ENCODE measurements at regions not wholly inside any gene's neighbourhood (a gene's known extent, or its start where the extent isn't known, plus 50 kb on each side); places are given as distances from the start of the nearest gene placed in this dataset.
"Not testable (repeated sequence)": the region's sequence is repeated elsewhere in the genome, so short reads cannot be mapped to it uniquely, and the experiment has no call there.

- Mint-ChIP-seq H3K4me1 (peaks cover 1% of the 10 kb centered on the region), H3K36me3 (no peaks in the 10 kb centered on the region), H3K27me3 (peaks cover 7% of the 10 kb centered on the region), H3K27ac (no peak overlapping the region), H3K9me3 (peaks cover 1% of the 10 kb centered on the region), H3K4me3 (no peak overlapping the region)
- POLR2A ChIA-PET, result no interaction called here
- DNase-seq, result no peak
- no peak for ATAC-seq (ENCODE audit: low read depth)
Measured at GRCh38 chr1:184162281-184162680, 110.8 kb downstream of the TSEN15 start.

GRCh38 chr1:184163674-184164465, 112.3 kb downstream of the TSEN15 start:
- H3K27ac Mint-ChIP-seq, result no peak overlapping the region
- H3K4me1 Mint-ChIP-seq, result peaks cover 1% of the 10 kb centered on the region
- POLR2A ChIA-PET, result no interaction called here
- H3K27me3 Mint-ChIP-seq, result peaks cover 11% of the 10 kb centered on the region
- DNase-seq, result no peak
- no peak overlapping the region for H3K4me3 Mint-ChIP-seq
- ATAC-seq (ENCODE audit: low read depth), result no peak
- H3K9me3 Mint-ChIP-seq, result peaks cover 1% of the 10 kb centered on the region
- H3K36me3 Mint-ChIP-seq, result no peaks in the 10 kb centered on the region

DNA sequence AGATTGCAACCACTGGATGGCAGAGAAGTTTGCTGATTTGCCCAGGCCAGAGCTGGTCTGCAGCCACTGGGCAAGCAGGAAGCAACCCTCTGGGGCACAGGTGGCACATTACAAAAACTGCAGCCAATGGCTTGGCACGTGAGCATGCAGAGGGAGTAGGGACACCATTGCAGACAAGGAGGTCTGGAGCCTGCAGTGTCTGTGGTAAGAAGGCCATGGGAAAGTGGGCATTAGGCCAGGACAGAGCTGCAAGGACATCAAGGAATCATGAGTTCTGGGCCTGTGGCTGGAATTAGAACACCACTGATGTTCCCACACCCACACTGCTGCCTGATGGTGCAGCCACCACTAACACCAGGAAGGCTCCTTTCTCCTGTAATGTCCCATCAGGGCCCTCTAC, 113.0 kb downstream of the TSEN15 start:
- POLR2A ChIA-PET, result no interaction called here
- H3K27ac Mint-ChIP-seq, result no peak overlapping the region
- DNase-seq, result no peak
- no peak for ATAC-seq (ENCODE audit: low read depth)
- peaks cover 1% of the 10 kb centered on the region for H3K9me3 Mint-ChIP-seq
- H3K36me3 Mint-ChIP-seq, result no peaks in the 10 kb centered on the region
- no peak overlapping the region for H3K4me3 Mint-ChIP-seq
- peaks cover 11% of the 10 kb centered on the region for H3K27me3 Mint-ChIP-seq
- peaks cover 1% of the 10 kb centered on the region for H3K4me1 Mint-ChIP-seq

GRCh38 chr1:184166485-184166884, 115.0 kb downstream of the TSEN15 start:
- H3K9me3 Mint-ChIP-seq, result peaks cover 1% of the 10 kb centered on the region
- H3K4me1 Mint-ChIP-seq, result peaks cover 1% of the 10 kb centered on the region
- H3K4me3 Mint-ChIP-seq, result no peak overlapping the region
- DNase-seq (no peak), ATAC-seq (ENCODE audit: low read depth) (no peak)
- H3K27me3 Mint-ChIP-seq, result peaks cover 11% of the 10 kb centered on the region
- no peak overlapping the region for H3K27ac Mint-ChIP-seq
- POLR2A ChIA-PET, result no interaction called here
- no peaks in the 10 kb centered on the region for H3K36me3 Mint-ChIP-seq

GRCh38 chr1:184167352-184167751, 115.8 kb downstream of the TSEN15 start:
- Mint-ChIP-seq H3K4me1 (peaks cover 1% of the 10 kb centered on the region), H3K9me3 (peaks cover 1% of the 10 kb centered on the region), H3K27me3 (peaks cover 11% of the 10 kb centered on the region), H3K27ac (no peak overlapping the region), H3K4me3 (no peak overlapping the region), H3K36me3 (no peaks in the 10 kb centered on the region)
- ATAC-seq (ENCODE audit: low read depth) (no peak), DNase-seq (no peak)
- POLR2A ChIA-PET, result no interaction called here

GRCh38 chr1:184170719-184171118, 119.2 kb downstream of the TSEN15 start:
- no peaks in the 10 kb centered on the region for H3K36me3 Mint-ChIP-seq
- H3K9me3 Mint-ChIP-seq, result no peaks in the 10 kb centered on the region
- ATAC-seq (ENCODE audit: low read depth), result no peak
- H3K4me1 Mint-ChIP-seq, result no peaks in the 10 kb centered on the region
- H3K4me3 Mint-ChIP-seq, result no peak overlapping the region
- POLR2A ChIA-PET, result no interaction called here
- H3K27me3 Mint-ChIP-seq, result peaks cover 10% of the 10 kb centered on the region
- no peak overlapping the region for H3K27ac Mint-ChIP-seq
- DNase-seq, result no peak

DNA sequence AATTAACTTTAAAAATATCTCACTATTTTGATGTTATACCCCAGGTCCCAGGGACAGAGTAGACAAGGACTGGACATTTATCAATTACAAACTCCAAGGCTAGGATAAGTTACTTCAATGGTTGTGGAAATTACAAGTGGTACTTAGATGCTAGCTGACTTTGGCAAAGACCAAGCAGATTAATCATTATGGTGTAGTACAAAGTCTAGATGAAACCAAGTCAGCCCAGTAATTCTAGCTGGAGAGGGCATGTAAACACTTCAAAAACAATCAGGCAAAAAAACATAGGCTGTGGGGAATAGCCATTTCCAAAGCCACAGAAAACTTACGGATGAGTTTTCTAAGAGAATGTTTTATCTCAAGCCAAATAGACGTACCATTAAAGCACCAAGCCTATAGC, 124.5 kb downstream of the TSEN15 start:
- ATAC-seq (ENCODE audit: low read depth) (no peak), DNase-seq (no peak)
- no peaks in the 10 kb centered on the region for H3K36me3 Mint-ChIP-seq
- POLR2A ChIA-PET, result no interaction called here
- H3K4me1 Mint-ChIP-seq, result no peaks in the 10 kb centered on the region
- H3K9me3 Mint-ChIP-seq, result no peaks in the 10 kb centered on the region
- no peak overlapping the region for H3K4me3 Mint-ChIP-seq
- no peaks in the 10 kb centered on the region for H3K27me3 Mint-ChIP-seq
- no peak overlapping the region for H3K27ac Mint-ChIP-seq

DNA sequence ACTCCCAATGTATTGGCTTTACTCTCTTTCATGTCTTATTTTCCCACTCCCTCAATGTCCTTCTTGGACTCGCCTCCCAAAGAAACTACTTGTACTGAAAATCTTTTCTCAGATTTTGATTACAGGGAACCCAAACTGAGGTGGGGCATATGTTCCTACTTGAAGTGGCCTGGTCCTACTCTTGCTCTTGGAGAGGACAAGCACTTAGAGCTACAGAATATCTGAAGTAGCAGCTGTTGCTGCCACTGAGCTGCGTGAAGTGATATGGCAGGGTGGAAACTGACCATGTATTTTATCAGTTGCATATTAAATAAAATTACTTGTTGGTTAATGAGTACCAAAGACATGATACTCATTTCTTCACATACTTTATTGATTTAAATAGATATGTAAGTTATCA, 129.5 kb downstream of the TSEN15 start:
- no peaks in the 10 kb centered on the region for H3K9me3 Mint-ChIP-seq
- H3K27me3 Mint-ChIP-seq, result peaks cover 3% of the 10 kb centered on the region
- POLR2A ChIA-PET, result no interaction called here
- H3K4me3 Mint-ChIP-seq, result no peak overlapping the region
- no peak overlapping the region for H3K27ac Mint-ChIP-seq
- H3K36me3 Mint-ChIP-seq, result no peaks in the 10 kb centered on the region
- DNase-seq (no peak), ATAC-seq (ENCODE audit: low read depth) (no peak)
- no peaks in the 10 kb centered on the region for H3K4me1 Mint-ChIP-seq

DNA sequence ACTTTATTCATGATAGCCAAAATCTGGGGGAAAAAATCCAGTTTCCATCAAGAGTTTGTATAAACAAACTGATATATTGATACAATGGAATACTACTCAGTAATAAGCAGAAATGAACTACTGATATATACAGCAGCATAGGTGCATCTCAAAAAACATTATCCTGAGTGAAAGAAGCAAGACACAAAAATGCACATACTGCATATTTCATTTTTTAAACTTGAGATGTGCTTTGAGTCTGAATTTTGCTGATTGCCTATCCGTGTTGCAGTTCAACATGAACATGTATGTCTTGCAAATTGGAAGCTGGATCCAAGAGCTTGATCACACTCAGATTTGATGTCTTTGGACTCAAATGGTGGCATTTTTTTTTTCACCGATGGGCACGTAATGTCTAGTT, 132.4 kb downstream of the TSEN15 start:
- Mint-ChIP-seq H3K4me3 (no peak overlapping the region), H3K27me3 (peaks cover 6% of the 10 kb centered on the region), H3K9me3 (no peaks in the 10 kb centered on the region), H3K27ac (no peak overlapping the region), H3K4me1 (no peaks in the 10 kb centered on the region), H3K36me3 (no peaks in the 10 kb centered on the region)
- ATAC-seq (ENCODE audit: low read depth), result no peak
- no peak for DNase-seq
- POLR2A ChIA-PET, result no interaction called here

DNA sequence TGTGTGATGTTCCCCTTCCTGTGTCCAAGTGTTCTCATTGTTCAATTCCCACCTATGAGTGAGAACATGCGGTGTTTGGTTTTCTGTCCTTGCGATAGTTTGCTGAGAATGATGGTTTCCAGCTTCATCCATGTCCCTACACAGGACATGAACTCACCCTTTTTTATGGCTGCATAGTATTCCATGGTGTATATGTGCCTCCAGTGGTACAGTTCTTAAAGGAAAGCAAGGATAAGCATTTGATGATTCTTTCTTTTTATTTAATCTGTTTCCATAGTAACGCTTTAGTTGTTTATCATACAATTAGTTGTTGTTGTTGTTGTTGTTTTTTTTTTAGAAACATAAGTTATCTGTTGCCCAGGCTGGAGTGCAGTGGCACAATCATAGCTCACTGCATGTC, 133.1 kb downstream of the TSEN15 start:
- H3K27me3 Mint-ChIP-seq; H3K27ac Mint-ChIP-seq; H3K4me3 Mint-ChIP-seq; H3K9me3 Mint-ChIP-seq; DNase-seq; POLR2A ChIA-PET; ATAC-seq (ENCODE audit: low read depth); H3K4me1 Mint-ChIP-seq; H3K36me3 Mint-ChIP-seq: not testable (repeated sequence)

- Mint-ChIP-seq H3K27me3 (peaks cover 8% of the 10 kb centered on the region), H3K4me1 (no peaks in the 10 kb centered on the region), H3K4me3 (no peak overlapping the region), H3K36me3 (no peaks in the 10 kb centered on the region), H3K9me3 (no peaks in the 10 kb centered on the region), H3K27ac (no peak overlapping the region)
- DNase-seq (no peak), ATAC-seq (ENCODE audit: low read depth) (no peak)
- POLR2A ChIA-PET, result no interaction called here
Measured at GRCh38 chr1:184185347-184185746, 133.8 kb downstream of the TSEN15 start.

DNA sequence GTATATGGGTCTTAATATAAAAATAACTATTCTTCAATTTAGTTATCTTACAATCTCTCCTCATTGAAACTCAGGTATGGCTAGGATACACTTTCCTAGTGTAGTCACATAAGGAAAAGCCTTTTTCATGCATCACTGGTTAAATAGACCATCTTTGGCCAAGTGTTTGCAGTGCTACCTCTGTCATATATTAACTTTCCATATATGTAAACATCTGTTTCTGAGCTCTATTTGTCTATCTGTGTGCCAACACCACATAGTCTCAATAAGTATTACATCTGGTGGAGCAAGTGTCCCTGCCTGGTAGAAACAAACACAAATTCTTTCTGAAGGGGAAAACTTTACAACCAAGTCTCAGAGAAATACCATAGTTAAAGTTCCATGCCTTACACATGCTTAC, 134.6 kb downstream of the TSEN15 start:
- ATAC-seq (ENCODE audit: low read depth) (no peak), DNase-seq (no peak)
- H3K4me3 Mint-ChIP-seq, result no peak overlapping the region
- H3K36me3 Mint-ChIP-seq, result no peaks in the 10 kb centered on the region
- peaks cover 13% of the 10 kb centered on the region for H3K27me3 Mint-ChIP-seq
- H3K27ac Mint-ChIP-seq, result no peak overlapping the region
- H3K4me1 Mint-ChIP-seq, result no peaks in the 10 kb centered on the region
- H3K9me3 Mint-ChIP-seq, result no peaks in the 10 kb centered on the region
- POLR2A ChIA-PET, result no interaction called here

- Mint-ChIP-seq H3K4me1 (no peaks in the 10 kb centered on the region), H3K27ac (no peak overlapping the region), H3K4me3 (no peak overlapping the region), H3K9me3 (no peaks in the 10 kb centered on the region), H3K36me3 (no peaks in the 10 kb centered on the region), H3K27me3 (peaks cover 13% of the 10 kb centered on the region)
- DNase-seq (no peak), ATAC-seq (ENCODE audit: low read depth) (no peak)
- POLR2A ChIA-PET, result no interaction called here
Measured at GRCh38 chr1:184187097-184187496, 135.6 kb downstream of the TSEN15 start.

GRCh38 chr1:184188037-184188436, 136.5 kb downstream of the TSEN15 start:
- no peaks in the 10 kb centered on the region for H3K4me1 Mint-ChIP-seq
- ATAC-seq (ENCODE audit: low read depth) (no peak), DNase-seq (no peak)
- no peaks in the 10 kb centered on the region for H3K36me3 Mint-ChIP-seq
- no peaks in the 10 kb centered on the region for H3K9me3 Mint-ChIP-seq
- H3K27ac Mint-ChIP-seq, result no peak overlapping the region
- no peak overlapping the region for H3K4me3 Mint-ChIP-seq
- POLR2A ChIA-PET, result no interaction called here
- peaks cover 13% of the 10 kb centered on the region for H3K27me3 Mint-ChIP-seq

GRCh38 chr1:184189361-184189760, 137.8 kb downstream of the TSEN15 start:
- Mint-ChIP-seq H3K4me1 (no peaks in the 10 kb centered on the region), H3K9me3 (no peaks in the 10 kb centered on the region), H3K27me3 (peaks cover 16% of the 10 kb centered on the region), H3K36me3 (no peaks in the 10 kb centered on the region), H3K27ac (no peak overlapping the region), H3K4me3 (no peak overlapping the region)
- POLR2A ChIA-PET, result no interaction called here
- DNase-seq (no peak), ATAC-seq (ENCODE audit: low read depth) (no peak)

Data from activated naive CD8-positive, alpha-beta T cell treated with anti-CD3 and anti-CD28 coated beads, Interleukin-2, amount 10 ng/mL, durations not matched to agents 7 days and 5 days (primary cell).